ENCODE measurements at regions not wholly inside any gene's neighbourhood (a gene's known extent, or its start where the extent isn't known, plus 50 kb on each side); places are given as distances from the start of the nearest gene placed in this dataset.

DNA sequence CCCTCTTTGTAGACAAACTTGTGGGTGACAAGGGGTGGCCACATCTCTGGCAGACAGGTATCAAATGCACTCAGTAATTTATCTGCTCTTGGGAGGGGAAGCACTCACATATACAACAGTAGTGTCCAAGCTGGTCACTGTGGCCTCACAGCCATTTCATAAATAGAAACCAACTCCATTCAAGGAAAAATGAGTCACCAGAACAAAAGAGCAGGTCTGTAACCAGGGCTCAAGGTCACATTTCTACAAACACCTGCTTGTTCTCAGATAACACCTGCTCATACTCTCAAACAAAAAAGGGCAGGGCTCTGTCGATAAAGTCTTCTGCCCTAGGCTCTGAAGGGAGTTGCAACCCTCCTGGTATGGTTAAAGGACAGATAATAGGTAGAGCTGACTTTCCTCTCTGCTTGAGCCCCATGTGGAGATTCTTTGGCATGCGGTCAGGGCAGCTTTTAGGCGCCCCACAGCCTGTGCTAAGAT is 459.0 kb downstream of the BCL11A start:
- H3K27ac Mint-ChIP-seq: no peak overlapping the region
- TF ChIP-seq, protein P1, sequence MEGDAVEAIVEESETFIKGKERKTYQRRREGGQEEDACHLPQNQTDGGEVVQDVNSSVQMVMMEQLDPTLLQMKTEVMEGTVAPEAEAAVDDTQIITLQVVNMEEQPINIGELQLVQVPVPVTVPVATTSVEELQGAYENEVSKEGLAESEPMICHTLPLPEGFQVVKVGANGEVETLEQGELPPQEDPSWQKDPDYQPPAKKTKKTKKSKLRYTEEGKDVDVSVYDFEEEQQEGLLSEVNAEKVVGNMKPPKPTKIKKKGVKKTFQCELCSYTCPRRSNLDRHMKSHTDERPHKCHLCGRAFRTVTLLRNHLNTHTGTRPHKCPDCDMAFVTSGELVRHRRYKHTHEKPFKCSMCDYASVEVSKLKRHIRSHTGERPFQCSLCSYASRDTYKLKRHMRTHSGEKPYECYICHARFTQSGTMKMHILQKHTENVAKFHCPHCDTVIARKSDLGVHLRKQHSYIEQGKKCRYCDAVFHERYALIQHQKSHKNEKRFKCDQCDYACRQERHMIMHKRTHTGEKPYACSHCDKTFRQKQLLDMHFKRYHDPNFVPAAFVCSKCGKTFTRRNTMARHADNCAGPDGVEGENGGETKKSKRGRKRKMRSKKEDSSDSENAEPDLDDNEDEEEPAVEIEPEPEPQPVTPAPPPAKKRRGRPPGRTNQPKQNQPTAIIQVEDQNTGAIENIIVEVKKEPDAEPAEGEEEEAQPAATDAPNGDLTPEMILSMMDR (IDR thresholded peaks at IDR 0.05; ENCODE audit: unreplicated experiment in 3 of 3): no peak
- no peaks in the 10 kb centered on the region for H3K36me3 Mint-ChIP-seq (ENCODE audit: low read depth)
- peaks cover 9% of the 10 kb centered on the region for H3K27me3 Mint-ChIP-seq (ENCODE audit: low read depth)
- no peaks in the 10 kb centered on the region for H3K9me3 Mint-ChIP-seq
- H3K4me3 Mint-ChIP-seq: no peak overlapping the region
- H3K4me1 Mint-ChIP-seq: peaks cover 4% of the 10 kb centered on the region

DNA sequence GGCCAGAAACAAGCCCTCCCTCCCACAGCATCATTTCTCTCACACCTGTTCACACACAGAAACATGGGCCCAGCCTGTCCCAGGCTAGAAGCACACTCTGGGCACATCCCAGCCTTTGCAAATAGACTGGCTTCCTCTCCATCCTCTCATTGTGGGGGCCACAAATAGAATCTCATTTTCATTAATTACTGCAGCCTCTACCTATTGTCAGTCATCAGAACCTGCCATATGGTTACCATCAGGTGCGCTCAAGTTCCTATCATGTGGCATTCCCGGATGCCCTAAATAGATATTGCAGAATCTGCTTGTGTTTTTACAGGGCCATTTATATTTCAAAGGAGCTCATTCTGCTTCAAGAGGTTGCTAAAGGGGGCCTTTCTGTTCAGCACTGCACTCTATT is 460.7 kb downstream of the BCL11A start:
- TF ChIP-seq, protein P1 (IDR thresholded peaks at IDR 0.05; ENCODE audit: unreplicated experiment in 3 of 3): no peak
- Mint-ChIP-seq H3K9me3 (no peaks in the 10 kb centered on the region), H3K36me3 (ENCODE audit: low read depth) (no peaks in the 10 kb centered on the region), H3K27me3 (ENCODE audit: low read depth) (peaks cover 9% of the 10 kb centered on the region), H3K27ac (no peak overlapping the region), H3K4me3 (no peak overlapping the region), H3K4me1 (no peaks in the 10 kb centered on the region)

DNA sequence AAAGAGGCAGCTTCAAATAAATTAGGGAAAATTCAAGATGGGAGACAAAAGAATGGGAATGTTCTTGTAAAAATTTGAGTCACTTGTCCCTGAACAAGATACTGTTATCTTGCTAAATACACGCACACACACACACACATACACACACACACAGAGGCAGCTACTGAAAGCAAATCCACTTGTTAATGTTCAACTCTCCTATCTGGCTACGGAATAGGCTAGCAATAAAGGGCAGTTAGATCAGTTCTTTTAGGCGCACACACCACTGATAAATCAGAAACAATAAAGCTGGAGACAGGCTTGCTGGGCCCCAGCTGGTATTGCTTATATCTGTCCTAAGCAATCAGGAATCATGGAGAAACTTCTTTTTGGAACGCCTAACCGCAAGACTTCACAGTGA is 461.6 kb downstream of the BCL11A start:
- H3K27me3 Mint-ChIP-seq (ENCODE audit: low read depth): peaks cover 9% of the 10 kb centered on the region
- H3K4me1 Mint-ChIP-seq: no peaks in the 10 kb centered on the region
- TF ChIP-seq, protein P1 (IDR thresholded peaks at IDR 0.05; ENCODE audit: unreplicated experiment in 3 of 3): no peak
- H3K27ac Mint-ChIP-seq: peak overlapping the region in 1 of 3 experiments; percentile 19
- H3K9me3 Mint-ChIP-seq: no peaks in the 10 kb centered on the region
- H3K36me3 Mint-ChIP-seq (ENCODE audit: low read depth): no peaks in the 10 kb centered on the region
- no peak overlapping the region for H3K4me3 Mint-ChIP-seq

DNA sequence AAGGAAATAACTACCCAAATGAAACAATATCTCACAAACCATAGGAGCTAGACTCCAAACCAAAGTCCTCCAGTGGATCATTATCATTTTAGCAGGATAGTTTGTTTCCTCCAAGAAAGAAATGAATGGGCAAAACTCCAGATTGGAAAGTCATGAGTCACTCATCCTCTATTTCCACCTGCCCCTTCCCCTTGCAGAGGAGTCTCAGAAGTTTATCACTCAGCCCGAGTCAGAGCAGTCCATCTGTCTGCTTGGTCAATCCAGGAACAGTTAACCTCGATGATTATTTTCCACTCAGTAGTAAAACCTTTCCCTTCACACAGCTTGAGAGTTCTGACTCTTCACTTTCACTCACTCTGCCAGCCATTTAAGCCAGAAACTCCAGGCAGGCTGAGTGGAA is 462.2 kb downstream of the BCL11A start:
- TF ChIP-seq, protein P1 (IDR thresholded peaks at IDR 0.05; ENCODE audit: unreplicated experiment in 3 of 3): no peak
- Mint-ChIP-seq H3K4me3 (no peak overlapping the region), H3K36me3 (ENCODE audit: low read depth) (no peaks in the 10 kb centered on the region), H3K27ac (peak overlapping the region in 1 of 3 experiments; percentile 19), H3K4me1 (no peaks in the 10 kb centered on the region), H3K27me3 (ENCODE audit: low read depth) (peaks cover 7% of the 10 kb centered on the region), H3K9me3 (no peaks in the 10 kb centered on the region)

DNA sequence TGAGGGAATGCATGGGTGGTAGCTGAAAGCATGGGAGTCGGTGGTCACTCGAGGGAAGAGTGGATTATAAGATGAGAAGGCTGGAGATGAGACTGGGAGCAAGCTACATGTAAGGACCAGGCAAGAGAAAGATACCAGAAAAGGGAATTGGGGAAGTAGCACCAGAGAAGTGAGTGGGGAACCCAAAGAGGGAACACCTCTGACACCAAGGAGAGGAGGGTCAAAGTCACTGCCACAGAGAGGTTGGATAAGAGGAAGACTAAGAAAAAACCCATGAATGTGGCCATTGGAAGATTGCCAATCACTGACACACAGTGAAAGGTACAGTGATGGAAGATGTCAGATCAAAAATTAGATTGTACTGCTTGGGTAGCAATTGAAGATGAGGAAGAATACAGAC is 473.9 kb downstream of the BCL11A start:
- Mint-ChIP-seq H3K27me3 (ENCODE audit: low read depth) (peaks cover 8% of the 10 kb centered on the region), H3K4me1 (no peaks in the 10 kb centered on the region), H3K36me3 (ENCODE audit: low read depth) (peaks cover 4% of the 10 kb centered on the region), H3K9me3 (peaks cover 5% of the 10 kb centered on the region), H3K27ac (no peak overlapping the region), H3K4me3 (no peak overlapping the region)
- TF ChIP-seq, protein P1 (IDR thresholded peaks at IDR 0.05; ENCODE audit: unreplicated experiment in 3 of 3): no peak

DNA sequence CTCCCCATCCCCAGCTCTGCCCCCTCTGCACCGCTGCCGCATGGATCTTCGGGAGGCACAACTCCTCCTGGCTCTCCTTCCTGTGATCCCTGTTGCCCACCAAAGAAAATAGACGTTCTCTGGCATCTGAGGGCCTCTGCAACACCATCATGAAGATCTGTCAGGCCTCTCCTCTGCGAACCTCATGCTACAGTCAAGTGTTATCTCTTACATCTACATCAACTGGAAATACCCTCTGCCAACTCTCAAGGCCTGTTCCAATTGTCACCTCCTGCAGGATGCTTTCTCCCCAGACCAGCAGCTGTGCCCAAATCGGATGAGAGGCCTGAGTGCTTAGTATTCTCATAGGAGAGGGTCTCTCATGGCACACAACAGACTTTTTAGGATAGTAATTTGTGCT is 478.4 kb downstream of the BCL11A start:
- Mint-ChIP-seq H3K4me3 (no peak overlapping the region), H3K27me3 (ENCODE audit: low read depth) (peaks cover 16% of the 10 kb centered on the region), H3K9me3 (no peaks in the 10 kb centered on the region), H3K36me3 (ENCODE audit: low read depth) (no peaks in the 10 kb centered on the region), H3K27ac (no peak overlapping the region), H3K4me1 (peaks cover 17% of the 10 kb centered on the region)
- TF ChIP-seq, protein P1 (IDR thresholded peaks at IDR 0.05; ENCODE audit: unreplicated experiment in 3 of 3): no peak

Measured in nephron (organoid).